ENCODE measurements at regions not wholly inside any gene's neighbourhood (a gene's known extent, or its start where the extent isn't known, plus 50 kb on each side); places are given as distances from the start of the nearest gene placed in this dataset.

- ATAC-seq: no peak
- no peak for TF ChIP-seq BACH2 (CRISPR knock-in tag; IDR thresholded peaks at IDR 0.05; ENCODE audit: borderline replicate concordance)
- no peak for TF ChIP-seq ZNF8 (CRISPR knock-in tag; IDR thresholded peaks at IDR 0.05)
- TF ChIP-seq ZC3H10 (CRISPR knock-in tag; IDR thresholded peaks at IDR 0.05): no peak
- no peak for TF ChIP-seq OSR1 (CRISPR knock-in tag; IDR thresholded peaks at IDR 0.05)
- TF ChIP-seq ESRRG (CRISPR knock-in tag; IDR thresholded peaks at IDR 0.05): no peak
- no peak for TF ChIP-seq ZFP3 (CRISPR knock-in tag; IDR thresholded peaks at IDR 0.05)
- TF ChIP-seq RARB (CRISPR knock-in tag; IDR thresholded peaks at IDR 0.05): no peak
- no peak for TF ChIP-seq GLIS3 (CRISPR knock-in tag; IDR thresholded peaks at IDR 0.05)
- no peak for TF ChIP-seq ZNF565 (CRISPR knock-in tag; conservative IDR thresholded peaks at IDR 0.05; ENCODE audit: low read depth)
- no peak for TF ChIP-seq TCF4 (CRISPR knock-in tag; IDR thresholded peaks at IDR 0.05; ENCODE audit: borderline replicate concordance)
- no peak for TF ChIP-seq CSDC2 (CRISPR knock-in tag; IDR thresholded peaks at IDR 0.05)
- TF ChIP-seq, protein P1, sequence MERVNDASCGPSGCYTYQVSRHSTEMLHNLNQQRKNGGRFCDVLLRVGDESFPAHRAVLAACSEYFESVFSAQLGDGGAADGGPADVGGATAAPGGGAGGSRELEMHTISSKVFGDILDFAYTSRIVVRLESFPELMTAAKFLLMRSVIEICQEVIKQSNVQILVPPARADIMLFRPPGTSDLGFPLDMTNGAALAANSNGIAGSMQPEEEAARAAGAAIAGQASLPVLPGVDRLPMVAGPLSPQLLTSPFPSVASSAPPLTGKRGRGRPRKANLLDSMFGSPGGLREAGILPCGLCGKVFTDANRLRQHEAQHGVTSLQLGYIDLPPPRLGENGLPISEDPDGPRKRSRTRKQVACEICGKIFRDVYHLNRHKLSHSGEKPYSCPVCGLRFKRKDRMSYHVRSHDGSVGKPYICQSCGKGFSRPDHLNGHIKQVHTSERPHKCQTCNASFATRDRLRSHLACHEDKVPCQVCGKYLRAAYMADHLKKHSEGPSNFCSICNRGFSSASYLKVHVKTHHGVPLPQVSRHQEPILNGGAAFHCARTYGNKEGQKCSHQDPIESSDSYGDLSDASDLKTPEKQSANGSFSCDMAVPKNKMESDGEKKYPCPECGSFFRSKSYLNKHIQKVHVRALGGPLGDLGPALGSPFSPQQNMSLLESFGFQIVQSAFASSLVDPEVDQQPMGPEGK (CRISPR knock-in tag; IDR thresholded peaks at IDR 0.05; ENCODE audit: borderline replicate concordance): no peak
- TF ChIP-seq ZFP30 (CRISPR knock-in tag; IDR thresholded peaks at IDR 0.05): no peak
- TF ChIP-seq, protein P2, sequence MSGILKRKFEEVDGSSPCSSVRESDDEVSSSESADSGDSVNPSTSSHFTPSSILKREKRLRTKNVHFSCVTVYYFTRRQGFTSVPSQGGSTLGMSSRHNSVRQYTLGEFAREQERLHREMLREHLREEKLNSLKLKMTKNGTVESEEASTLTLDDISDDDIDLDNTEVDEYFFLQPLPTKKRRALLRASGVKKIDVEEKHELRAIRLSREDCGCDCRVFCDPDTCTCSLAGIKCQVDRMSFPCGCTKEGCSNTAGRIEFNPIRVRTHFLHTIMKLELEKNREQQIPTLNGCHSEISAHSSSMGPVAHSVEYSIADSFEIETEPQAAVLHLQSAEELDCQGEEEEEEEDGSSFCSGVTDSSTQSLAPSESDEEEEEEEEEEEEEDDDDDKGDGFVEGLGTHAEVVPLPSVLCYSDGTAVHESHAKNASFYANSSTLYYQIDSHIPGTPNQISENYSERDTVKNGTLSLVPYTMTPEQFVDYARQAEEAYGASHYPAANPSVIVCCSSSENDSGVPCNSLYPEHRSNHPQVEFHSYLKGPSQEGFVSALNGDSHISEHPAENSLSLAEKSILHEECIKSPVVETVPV (CRISPR knock-in tag; IDR thresholded peaks at IDR 0.05): no peak
- TF ChIP-seq POU6F1 (CRISPR knock-in tag; IDR thresholded peaks at IDR 0.05; ENCODE audit: borderline replicate concordance, low read depth): no peak
- no peak for TF ChIP-seq ARNTL (CRISPR knock-in tag; IDR thresholded peaks at IDR 0.05; ENCODE audit: borderline replicate concordance, low read depth)
- no peak for TF ChIP-seq ZNF70 (CRISPR knock-in tag; IDR thresholded peaks at IDR 0.05)
- TF ChIP-seq PPARA (CRISPR knock-in tag; IDR thresholded peaks at IDR 0.05; ENCODE audit: borderline replicate concordance): no peak
- TF ChIP-seq, protein P3, sequence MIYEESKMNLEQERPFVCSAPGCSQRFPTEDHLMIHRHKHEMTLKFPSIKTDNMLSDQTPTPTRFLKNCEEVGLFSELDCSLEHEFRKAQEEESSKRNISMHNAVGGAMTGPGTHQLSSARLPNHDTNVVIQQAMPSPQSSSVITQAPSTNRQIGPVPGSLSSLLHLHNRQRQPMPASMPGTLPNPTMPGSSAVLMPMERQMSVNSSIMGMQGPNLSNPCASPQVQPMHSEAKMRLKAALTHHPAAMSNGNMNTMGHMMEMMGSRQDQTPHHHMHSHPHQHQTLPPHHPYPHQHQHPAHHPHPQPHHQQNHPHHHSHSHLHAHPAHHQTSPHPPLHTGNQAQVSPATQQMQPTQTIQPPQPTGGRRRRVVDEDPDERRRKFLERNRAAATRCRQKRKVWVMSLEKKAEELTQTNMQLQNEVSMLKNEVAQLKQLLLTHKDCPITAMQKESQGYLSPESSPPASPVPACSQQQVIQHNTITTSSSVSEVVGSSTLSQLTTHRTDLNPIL (CRISPR knock-in tag; IDR thresholded peaks at IDR 0.05; ENCODE audit: low read depth): no peak
- TF ChIP-seq ISL1 (CRISPR knock-in tag; IDR thresholded peaks at IDR 0.05): no peak
Observed at GRCh38 chr5:51131266-51131665, 252.0 kb upstream of the ISL1 start.

DNA sequence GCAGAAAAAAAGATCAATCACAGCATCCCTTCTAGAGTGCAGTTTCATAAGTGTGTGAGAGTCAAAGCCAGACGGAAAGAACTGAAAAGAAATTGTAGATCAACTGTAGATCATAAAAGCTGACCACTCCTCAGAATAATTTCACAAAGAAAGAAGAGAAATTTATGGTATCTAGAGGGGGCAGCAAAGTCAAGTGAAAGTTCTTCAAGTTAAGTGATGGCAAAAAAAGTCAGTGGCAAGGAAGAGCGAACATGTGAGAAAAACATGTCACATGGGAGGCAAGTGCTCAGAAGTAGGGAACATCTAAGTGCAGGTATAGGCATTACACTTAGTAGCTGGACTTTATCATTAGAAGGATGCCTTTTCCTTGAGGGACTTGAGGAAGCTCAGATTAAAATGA is 245.1 kb upstream of the ISL1 start:
- no peak for TF ChIP-seq ZC3H10 (CRISPR knock-in tag; IDR thresholded peaks at IDR 0.05)
- TF ChIP-seq ZNF565 (CRISPR knock-in tag; conservative IDR thresholded peaks at IDR 0.05; ENCODE audit: low read depth): no peak
- TF ChIP-seq, protein P3 (CRISPR knock-in tag; IDR thresholded peaks at IDR 0.05; ENCODE audit: low read depth): no peak
- TF ChIP-seq TSHZ2 (CRISPR knock-in tag; IDR thresholded peaks at IDR 0.05): no peak
- no peak for TF ChIP-seq CSDC2 (CRISPR knock-in tag; IDR thresholded peaks at IDR 0.05)
- no peak for TF ChIP-seq TCF4 (CRISPR knock-in tag; IDR thresholded peaks at IDR 0.05; ENCODE audit: borderline replicate concordance)
- no peak for TF ChIP-seq RARB (CRISPR knock-in tag; IDR thresholded peaks at IDR 0.05)
- TF ChIP-seq TOX (CRISPR knock-in tag; IDR thresholded peaks at IDR 0.05; ENCODE audit: borderline replicate concordance): no peak
- TF ChIP-seq, protein P2 (CRISPR knock-in tag; IDR thresholded peaks at IDR 0.05): no peak
- no peak for TF ChIP-seq OSR1 (CRISPR knock-in tag; IDR thresholded peaks at IDR 0.05)
- TF ChIP-seq ZNF70 (CRISPR knock-in tag; IDR thresholded peaks at IDR 0.05): no peak
- TF ChIP-seq ZFP30 (CRISPR knock-in tag; IDR thresholded peaks at IDR 0.05): no peak
- no peak for TF ChIP-seq ZNF8 (CRISPR knock-in tag; IDR thresholded peaks at IDR 0.05)
- no peak for TF ChIP-seq ARNTL (CRISPR knock-in tag; IDR thresholded peaks at IDR 0.05; ENCODE audit: borderline replicate concordance, low read depth)
- TF ChIP-seq ISL1 (CRISPR knock-in tag; IDR thresholded peaks at IDR 0.05): no peak
- no peak for ATAC-seq

Data from SK-N-SH treated with all-trans-retinoic acid at 6 μM for 48 hours (cell line).